Stomach (tissue), 8 donors: ENCODE measurements at regions not wholly inside any gene's neighbourhood (a gene's known extent, or its start where the extent isn't known, plus 50 kb on each side); places are given as distances from the start of the nearest gene placed in this dataset.

ENCODE experiments used
- DNase-seq, 2 donors: peaks; one replicate each; pipeline versions ENCODE4 v3.0.0 to v3.0.0-alpha.2; 2013 to 2019
- H3K27ac ChIP-seq, 5 donors: fragments of 200-600 bp in 4 of 5; sonication (generic) in 4 of 5; one replicate each; pipeline ENCODE4 v1.5.1; 2013 to 2019; ENCODE audit warnings: mild to moderate bottlenecking in 1 of 5, moderate library complexity in 1 of 5
- H3K27me3 ChIP-seq, 3 donors: fragments of 200-600 bp; sonication (generic); one replicate each; pipeline ENCODE4 v1.5.1; 2017 to 2019; ENCODE audit warnings: mixed run types in 1 of 3
- H3K36me3 ChIP-seq, 4 donors: fragments of 200-600 bp; sonication (generic); 1 replicate in 3 of 4; 2 replicates in 1 of 4; pipeline ENCODE4 v1.5.1; 2016 to 2019
- H3K4me1 ChIP-seq, 4 donors: fragments of 200-600 bp; sonication (generic); one replicate each; pipeline ENCODE4 v1.5.1; 2016 to 2019
- H3K4me3 ChIP-seq, 4 donors: fragments of 200-600 bp; sonication (generic) in 3 of 4; one replicate each; pipeline ENCODE4 v1.5.1; 2016 to 2019; ENCODE audit warnings: mild to moderate bottlenecking in 1 of 4
- H3K9me3 ChIP-seq, 4 donors: fragments of 200-600 bp; sonication (generic); one replicate each; pipeline ENCODE4 v1.5.1; 2016 to 2019
- EP300 ChIP-seq: sonication (generic); formaldehyde crosslinking; IDR thresholded peaks from one replicate; pipeline ENCODE4 v1.6.1; 2017; ENCODE audit warnings: antibody characterized with exemption
- POLR2A ChIP-seq, 4 donors: fragments of 450-650 bp; IDR thresholded peaks; one replicate each; pipeline ENCODE4 v1.6.1; 2016; ENCODE audit warnings: antibody characterized with exemption in 4 of 4, control low read depth in 2 of 4, mild to moderate bottlenecking in 1 of 4, moderate library complexity in 1 of 4
- POLR2AphosphoS5 ChIP-seq, 3 donors: sonication (generic); formaldehyde crosslinking; IDR thresholded peaks; one replicate each; pipeline ENCODE4 v1.6.1; 2016; ENCODE audit warnings: antibody characterized with exemption in 3 of 3
- WGBS, 5 donors: extraction: QIAGEN DNeasy Blood & Tissue Kit in 3 of 5; methylation state at CpG; one replicate each; pipeline versions ENCODE4 v1.1.5 to v1.1.7; 2013 to 2018; 5-methylcytosine and 5-hydroxymethylcytosine counted together
- intact Hi-C: fragments of 100-400 bp; cut with DNase I; formaldehyde crosslinking; loops from one replicate; pipeline ENCODE4 v1.15.1; 2023; ENCODE audit warnings: low total_unique reads
- TF ChIP-seq, protein P1 (sequence below), 7 experiments: fragments of 450-650 bp in 4 of 7; fragments of 200-600 bp in 3 of 7; sonication (generic) in 3 of 7; IDR thresholded peaks; one replicate each; pipeline ENCODE4 v1.5.1; 2016 to 2019; ENCODE audit warnings: antibody characterized with exemption in 7 of 7, control low read depth in 2 of 7, mild to moderate bottlenecking in 1 of 7
- donor health status: healthy with polysubstance abuse.
- donor health status: Bipolar disorder and iron deficiency.
- donor health status: healthy.

DNA sequence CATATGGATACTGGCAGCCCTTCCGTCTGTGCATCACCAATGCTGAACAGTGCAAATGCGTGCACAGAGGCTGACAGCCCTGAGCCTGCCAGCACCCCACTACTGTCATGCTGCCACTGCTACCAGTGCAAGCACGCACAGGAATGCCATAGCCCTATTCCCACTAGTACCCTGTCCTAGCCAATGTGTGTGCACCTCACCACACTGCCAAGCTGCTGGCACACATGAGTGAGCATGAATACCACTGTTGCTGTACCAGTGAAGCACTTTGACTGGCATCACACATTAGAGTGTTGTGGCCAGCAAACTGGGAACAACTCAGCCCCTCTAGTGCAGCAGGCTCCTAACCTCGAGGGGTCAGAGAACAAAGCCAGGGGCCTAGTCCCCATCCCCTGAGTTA is 102.9 kb upstream of the PCDH10 start:
- intact Hi-C loops, result no loop called here
- Histone ChIP-seq H3K9me3 (peaks cover 0 to 21% (median 0%) of the 10 kb centered on the region in 4 donors), H3K4me3 (no peak overlapping the region), H3K36me3 (no peaks in the 10 kb centered on the region), H3K27me3 (no peaks in the 10 kb centered on the region), H3K4me1 (no peaks in the 10 kb centered on the region), H3K27ac (no peak overlapping the region)
- no peak for TF ChIP-seq POLR2A (IDR thresholded peaks at IDR 0.05)
- no peak for TF ChIP-seq EP300
- no peak for TF ChIP-seq POLR2AphosphoS5 (IDR thresholded peaks at IDR 0.05)
- TF ChIP-seq, protein P1, sequence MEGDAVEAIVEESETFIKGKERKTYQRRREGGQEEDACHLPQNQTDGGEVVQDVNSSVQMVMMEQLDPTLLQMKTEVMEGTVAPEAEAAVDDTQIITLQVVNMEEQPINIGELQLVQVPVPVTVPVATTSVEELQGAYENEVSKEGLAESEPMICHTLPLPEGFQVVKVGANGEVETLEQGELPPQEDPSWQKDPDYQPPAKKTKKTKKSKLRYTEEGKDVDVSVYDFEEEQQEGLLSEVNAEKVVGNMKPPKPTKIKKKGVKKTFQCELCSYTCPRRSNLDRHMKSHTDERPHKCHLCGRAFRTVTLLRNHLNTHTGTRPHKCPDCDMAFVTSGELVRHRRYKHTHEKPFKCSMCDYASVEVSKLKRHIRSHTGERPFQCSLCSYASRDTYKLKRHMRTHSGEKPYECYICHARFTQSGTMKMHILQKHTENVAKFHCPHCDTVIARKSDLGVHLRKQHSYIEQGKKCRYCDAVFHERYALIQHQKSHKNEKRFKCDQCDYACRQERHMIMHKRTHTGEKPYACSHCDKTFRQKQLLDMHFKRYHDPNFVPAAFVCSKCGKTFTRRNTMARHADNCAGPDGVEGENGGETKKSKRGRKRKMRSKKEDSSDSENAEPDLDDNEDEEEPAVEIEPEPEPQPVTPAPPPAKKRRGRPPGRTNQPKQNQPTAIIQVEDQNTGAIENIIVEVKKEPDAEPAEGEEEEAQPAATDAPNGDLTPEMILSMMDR (IDR thresholded peaks at IDR 0.05), result no peak
- no peak for DNase-seq
- whole genome bisulfite sequencing, 5 donors, result 75 to 89% (median 80%) methylated on average over 4 of the region's 4 CpGs

- intact Hi-C loops, result no loop called here
- WGBS, 5 donors, result 44 to 65% (median 58%) methylated on average over 2 of the region's 2 CpGs
- H3K4me1 ChIP-seq, result no peaks in the 10 kb centered on the region
Observed at GRCh38 chr4:133058701-133059100, 90.4 kb upstream of the PCDH10 start.

DNA sequence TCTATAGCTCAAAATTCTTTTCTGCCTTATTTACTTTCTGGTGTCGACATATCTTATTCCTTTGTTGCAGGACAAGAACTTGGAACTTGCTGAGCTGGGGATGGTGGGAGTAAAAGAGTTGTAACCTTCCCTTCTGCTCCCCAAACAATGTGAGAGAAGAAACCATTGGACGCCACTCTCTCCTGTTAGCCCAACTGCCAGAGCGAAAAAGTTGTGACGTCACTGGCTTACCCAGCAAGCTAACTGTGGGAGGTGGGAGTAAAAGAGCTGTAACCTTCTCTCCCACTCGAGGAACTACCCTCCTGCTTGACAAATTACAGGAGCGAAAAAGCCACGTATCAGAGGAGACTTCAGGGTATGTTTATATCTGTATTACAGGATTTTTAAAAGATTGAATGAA is 90.0 kb upstream of the PCDH10 start:
- Histone ChIP-seq H3K4me1 (no peaks in the 10 kb centered on the region), H3K27me3 (no peaks in the 10 kb centered on the region), H3K4me3 (no peak overlapping the region), H3K9me3 (peaks cover 0 to 7% (median 0%) of the 10 kb centered on the region in 4 donors), H3K27ac (no peak overlapping the region), H3K36me3 (no peaks in the 10 kb centered on the region)
- DNase-seq, result no peak
- intact Hi-C loops, result no loop called here
- TF ChIP-seq EP300 (no peak), POLR2A (IDR thresholded peaks at IDR 0.05) (no peak)
- TF ChIP-seq, protein P1 (IDR thresholded peaks at IDR 0.05), result no peak
- WGBS, 5 donors, result 63 to 82% (median 70%) methylated on average over 7 of the region's 7 CpGs

More at GRCh38 chr4:133058701-133059100, 90.4 kb upstream of the PCDH10 start:
- no peak for TF ChIP-seq POLR2AphosphoS5 (IDR thresholded peaks at IDR 0.05)
- TF ChIP-seq POLR2A (IDR thresholded peaks at IDR 0.05), result no peak
- TF ChIP-seq EP300, result no peak
- TF ChIP-seq, protein P1 (IDR thresholded peaks at IDR 0.05), result no peak
- Histone ChIP-seq H3K27ac (no peak overlapping the region), H3K4me3 (no peak overlapping the region), H3K36me3 (no peaks in the 10 kb centered on the region), H3K9me3 (peaks cover 0 to 8% (median 0%) of the 10 kb centered on the region in 4 donors), H3K27me3 (no peaks in the 10 kb centered on the region)
- DNase-seq, result no peak

GRCh38 chr4:133062851-133063250 is 86.2 kb upstream of the PCDH10 start:
- H3K36me3 ChIP-seq, result no peaks in the 10 kb centered on the region
- 79 to 92% (median 86%) methylated on average over 1 of the region's 1 CpG for WGBS, 5 donors
- intact Hi-C loops, result no loop called here

More at GRCh38 chr4:133062851-133063250, 86.2 kb upstream of the PCDH10 start:
- TF ChIP-seq, protein P1 (IDR thresholded peaks at IDR 0.05), result no peak
- TF ChIP-seq EP300 (no peak), POLR2AphosphoS5 (IDR thresholded peaks at IDR 0.05) (no peak), POLR2A (IDR thresholded peaks at IDR 0.05) (no peak)
- Histone ChIP-seq H3K27me3 (no peaks in the 10 kb centered on the region), H3K4me3 (no peak overlapping the region), H3K4me1 (no peaks in the 10 kb centered on the region), H3K27ac (no peak overlapping the region), H3K9me3 (peaks cover 0 to 19% (median 3%) of the 10 kb centered on the region in 4 donors)
- DNase-seq, result no peak
